ENCODE measurements at regions not wholly inside any gene's neighbourhood (a gene's known extent, or its start where the extent isn't known, plus 50 kb on each side); places are given as distances from the start of the nearest gene placed in this dataset.
"Not testable (repeated sequence)": the region's sequence is repeated elsewhere in the genome, so short reads cannot be mapped to it uniquely, and the experiment has no call there.

GRCh38 chr1:65020774-65021173, 54.4 kb upstream of the JAK1 start:
- no peak overlapping the region for H3K27ac ChIP-seq
- H3K4me3 ChIP-seq (ENCODE audit: low read depth, low read length) = no peak overlapping the region
- in situ Hi-C loops (cut with HindIII; ENCODE audit: low pct_ligation_motif_present, low sequenced_read_pairs) = no loop called here
- TF ChIP-seq CTCF (IDR thresholded peaks at IDR 0.05; ENCODE audit: low read depth, low read length, missing control alignments) = peak; percentile 72
- DNase-seq = no peak
- H3K36me3 ChIP-seq (replicated peaks) = no peaks in the 10 kb centered on the region
- no peaks in the 10 kb centered on the region for H3K27me3 ChIP-seq (replicated peaks)

DNA sequence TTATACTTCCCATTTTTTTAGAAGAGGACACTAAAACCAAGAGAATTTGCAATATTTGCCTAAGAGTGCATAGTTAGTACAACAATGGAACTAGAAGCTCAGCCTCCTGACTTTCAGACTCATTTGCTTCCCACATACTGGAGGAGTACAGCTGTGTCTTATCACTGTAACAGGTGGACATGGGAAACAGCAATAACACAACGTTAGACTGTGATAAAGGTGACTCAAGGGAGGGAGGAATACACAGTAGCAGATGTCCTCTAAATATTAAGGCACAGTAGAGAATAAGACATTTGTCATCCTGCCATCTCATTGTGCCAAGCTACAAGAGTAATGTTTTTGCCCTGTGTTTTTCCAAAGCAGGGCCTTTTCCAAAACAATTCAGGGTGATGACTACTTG, 55.4 kb upstream of the JAK1 start:
- no peak for TF ChIP-seq CTCF (IDR thresholded peaks at IDR 0.05; ENCODE audit: low read depth, low read length, missing control alignments)
- no peak overlapping the region for H3K27ac ChIP-seq
- no peak overlapping the region for H3K4me3 ChIP-seq (ENCODE audit: low read depth, low read length)
- no peaks in the 10 kb centered on the region for H3K27me3 ChIP-seq (replicated peaks)
- in situ Hi-C loops (cut with HindIII; ENCODE audit: low pct_ligation_motif_present, low sequenced_read_pairs) = no loop called here
- DNase-seq = no peak
- no peaks in the 10 kb centered on the region for H3K36me3 ChIP-seq (replicated peaks)

- TF ChIP-seq CTCF (IDR thresholded peaks at IDR 0.05; ENCODE audit: low read depth, low read length, missing control alignments) = no peak
- Histone ChIP-seq H3K27ac (no peak overlapping the region), H3K36me3 (replicated peaks) (no peaks in the 10 kb centered on the region), H3K4me3 (ENCODE audit: low read depth, low read length) (no peak overlapping the region), H3K27me3 (replicated peaks) (no peaks in the 10 kb centered on the region)
- no peak for DNase-seq
- in situ Hi-C loops (cut with HindIII; ENCODE audit: low pct_ligation_motif_present, low sequenced_read_pairs) = no loop called here
These were observed 55.9 kb upstream of the JAK1 start for GRCh38 chr1:65022216-65022615.

- in situ Hi-C loops (cut with HindIII; ENCODE audit: low pct_ligation_motif_present, low sequenced_read_pairs) = no loop called here
- H3K27me3 ChIP-seq (replicated peaks) = no peaks in the 10 kb centered on the region
- no peak overlapping the region for H3K4me3 ChIP-seq (ENCODE audit: low read depth, low read length)
- no peak for TF ChIP-seq CTCF (IDR thresholded peaks at IDR 0.05; ENCODE audit: low read depth, low read length, missing control alignments)
- H3K27ac ChIP-seq = no peak overlapping the region
- H3K36me3 ChIP-seq (replicated peaks) = no peaks in the 10 kb centered on the region
- DNase-seq = no peak
These were observed 59.4 kb upstream of the JAK1 start for GRCh38 chr1:65025794-65026193.

- H3K36me3 ChIP-seq (replicated peaks) = no peaks in the 10 kb centered on the region
- H3K4me3 ChIP-seq (ENCODE audit: low read depth, low read length) = no peak overlapping the region
- no peak overlapping the region for H3K27ac ChIP-seq
- no peak for TF ChIP-seq CTCF (IDR thresholded peaks at IDR 0.05; ENCODE audit: low read depth, low read length, missing control alignments)
- in situ Hi-C loops (cut with HindIII; ENCODE audit: low pct_ligation_motif_present, low sequenced_read_pairs) = no loop called here
- H3K27me3 ChIP-seq (replicated peaks) = no peaks in the 10 kb centered on the region
- DNase-seq = no peak
These were observed 59.9 kb upstream of the JAK1 start for GRCh38 chr1:65026235-65026634.

DNA sequence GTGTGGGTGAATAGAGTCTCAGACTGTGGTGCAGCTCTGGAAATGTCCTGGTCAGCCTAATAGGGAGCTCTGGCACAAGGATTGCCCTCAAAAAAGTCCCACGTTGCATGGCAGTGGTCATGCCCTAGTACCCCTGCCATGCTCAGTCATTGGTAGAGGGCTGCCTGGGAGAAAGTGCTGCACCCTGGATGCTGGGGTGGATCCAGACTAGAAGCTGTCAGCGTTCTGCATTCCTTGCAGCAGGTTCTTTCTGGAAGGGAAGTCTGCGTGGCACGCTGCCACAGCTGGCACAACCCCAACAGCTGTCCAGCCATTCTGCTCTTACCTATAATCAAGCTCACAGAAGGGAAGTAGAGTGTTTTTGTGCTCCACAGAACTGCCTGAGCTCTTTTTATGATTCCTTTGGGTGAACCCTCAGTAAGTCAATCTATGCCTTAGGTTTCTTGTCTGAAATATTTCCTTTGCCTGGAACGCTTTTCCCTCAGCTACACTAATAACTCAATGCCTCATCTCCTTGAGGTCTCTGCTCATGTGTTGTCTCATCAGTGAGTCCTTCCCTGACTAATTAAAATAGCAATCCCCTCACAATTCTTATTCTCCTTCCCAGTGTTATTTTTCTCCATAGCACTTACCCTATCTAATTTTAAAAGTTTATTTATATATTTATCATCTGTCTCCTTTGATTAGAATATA, 61.5 kb upstream of the JAK1 start:
- no peak for DNase-seq
- H3K27ac ChIP-seq = no peak overlapping the region
- no peak for TF ChIP-seq CTCF (IDR thresholded peaks at IDR 0.05; ENCODE audit: low read depth, low read length, missing control alignments)
- H3K4me3 ChIP-seq (ENCODE audit: low read depth, low read length) = no peak overlapping the region
- no peaks in the 10 kb centered on the region for H3K36me3 ChIP-seq (replicated peaks)
- in situ Hi-C loops (cut with HindIII; ENCODE audit: low pct_ligation_motif_present, low sequenced_read_pairs) = no loop called here
- no peaks in the 10 kb centered on the region for H3K27me3 ChIP-seq (replicated peaks)

DNA sequence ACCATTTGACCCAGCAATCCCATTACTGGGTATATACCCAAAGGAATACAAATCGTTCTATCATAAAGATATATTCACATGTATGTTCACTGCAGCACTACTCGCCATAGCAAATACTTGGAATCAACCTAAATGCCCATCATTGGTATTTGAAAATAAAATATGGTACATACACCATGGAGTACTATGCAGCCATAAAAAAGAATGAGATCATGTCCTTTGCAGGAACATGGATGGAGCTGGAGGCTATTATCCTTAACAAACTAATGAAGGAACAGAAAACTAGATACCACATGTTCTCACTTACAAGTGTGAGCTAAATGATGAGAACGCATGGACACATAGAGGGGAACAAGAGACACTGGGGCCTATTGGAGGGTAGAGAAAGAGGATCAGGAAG, 63.1 kb upstream of the JAK1 start:
- DNase-seq; H3K27me3 ChIP-seq (replicated peaks); H3K36me3 ChIP-seq (replicated peaks); H3K27ac ChIP-seq; in situ Hi-C loops (cut with HindIII; ENCODE audit: low pct_ligation_motif_present, low sequenced_read_pairs); H3K4me3 ChIP-seq (ENCODE audit: low read depth, low read length): not testable (repeated sequence)

DNA sequence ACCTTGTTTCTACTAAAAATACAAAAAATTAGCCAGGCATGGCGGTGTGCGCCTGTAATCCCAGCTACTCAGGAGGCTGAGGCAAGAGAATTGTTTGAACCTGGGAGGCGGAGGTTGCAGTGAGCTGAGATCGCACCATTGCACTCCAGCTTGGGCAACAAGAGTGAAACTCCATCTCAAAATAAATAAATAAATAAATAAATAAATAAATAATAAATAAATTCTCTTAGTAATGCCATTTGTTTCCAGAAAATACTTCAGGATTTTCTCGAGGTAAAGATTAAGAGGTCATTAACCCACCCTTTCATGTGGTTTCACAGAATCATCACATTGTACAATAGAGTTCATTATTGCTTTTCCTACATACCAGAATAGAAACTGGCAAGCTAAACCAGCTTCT, 68.5 kb upstream of the JAK1 start:
- DNase-seq; H3K27ac ChIP-seq; H3K27me3 ChIP-seq (replicated peaks); H3K36me3 ChIP-seq (replicated peaks); in situ Hi-C loops (cut with HindIII; ENCODE audit: low pct_ligation_motif_present, low sequenced_read_pairs); H3K4me3 ChIP-seq (ENCODE audit: low read depth, low read length): not testable (repeated sequence)
